ENCODE measurements at regions not wholly inside any gene's neighbourhood (a gene's known extent, or its start where the extent isn't known, plus 50 kb on each side); places are given as distances from the start of the nearest gene placed in this dataset.

DNA sequence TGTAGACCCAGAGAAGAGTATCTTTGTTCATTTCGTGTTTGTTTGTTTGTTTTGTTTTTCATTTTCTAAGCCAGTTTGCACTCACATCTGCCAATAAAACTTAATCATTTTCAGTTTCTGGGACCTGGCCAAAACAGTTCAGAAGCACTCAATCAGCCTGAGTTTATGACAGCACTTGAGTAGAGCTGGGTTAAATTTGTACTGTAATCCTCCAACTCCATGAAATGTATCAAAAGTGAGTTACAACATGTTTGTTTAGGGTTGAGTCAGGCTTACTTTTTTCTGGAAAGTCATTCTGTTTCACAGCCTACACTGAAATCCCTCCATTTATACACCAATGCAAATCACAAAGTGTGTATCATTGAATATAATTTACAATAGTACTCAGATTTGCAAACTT, 91.9 kb downstream of the ZWINT start:
- Histone ChIP-seq H3K9me3 (no peaks in the 10 kb centered on the region), H3K4me3 (no peak overlapping the region), H3K36me3 (ENCODE audit: insufficient read depth in 1 of 2, low read depth in 1 of 2) (no peaks in the 10 kb centered on the region), H3K4me1 (no peaks in the 10 kb centered on the region), H3K27ac (no peak overlapping the region), H3K27me3 (ENCODE audit: insufficient read depth in 3 of 3, low read length in 2 of 3) (no peaks in the 10 kb centered on the region)
- DNase-seq (no peak), ATAC-seq (no peak)
- WGBS, 3 donors: 44 to 57% (median 51%) methylated on average over 1 of the region's 1 CpG
- intact Hi-C loops (cut with DNase I): no loop called here
- no peak for TF ChIP-seq CTCF (IDR thresholded peaks at IDR 0.05)

- H3K27ac ChIP-seq: no peak overlapping the region
- no peaks in the 10 kb centered on the region for H3K27me3 ChIP-seq (ENCODE audit: insufficient read depth in 3 of 3, low read length in 2 of 3)
- no peaks in the 10 kb centered on the region for H3K4me1 ChIP-seq
- no peaks in the 10 kb centered on the region for H3K36me3 ChIP-seq (ENCODE audit: insufficient read depth in 1 of 2, low read depth in 1 of 2)
- ATAC-seq: no peak
- intact Hi-C loops (cut with DNase I): no loop called here
- no peak for DNase-seq
- TF ChIP-seq CTCF (IDR thresholded peaks at IDR 0.05): no peak
- H3K9me3 ChIP-seq: no peaks in the 10 kb centered on the region
- H3K4me3 ChIP-seq: no peak overlapping the region
- WGBS, 3 donors: 88 to 98% (median 93%) methylated on average over 1 of the region's 1 CpG
Measured at GRCh38 chr10:56266120-56266519, 94.9 kb downstream of the ZWINT start.

DNA sequence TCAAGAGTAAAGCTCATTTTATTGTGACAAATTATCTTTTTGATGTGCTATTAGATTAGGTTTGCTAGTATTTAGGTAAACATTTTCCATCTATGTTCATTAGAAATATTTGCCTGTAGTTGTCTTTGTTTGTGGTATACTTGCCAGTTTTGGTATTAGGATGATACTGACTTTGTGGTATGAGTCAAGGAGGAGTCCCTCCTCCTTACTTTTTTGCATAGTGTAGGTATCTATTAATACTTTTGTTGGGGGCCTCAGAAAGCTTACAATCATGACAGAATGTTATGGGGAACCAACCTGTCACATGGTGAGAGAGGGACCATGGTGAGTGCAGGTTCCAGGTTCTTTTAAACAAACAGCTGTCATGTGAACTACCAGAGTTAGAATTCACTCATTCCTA, 102.1 kb downstream of the ZWINT start:
- Histone ChIP-seq H3K4me3 (no peak overlapping the region), H3K27me3 (ENCODE audit: insufficient read depth in 3 of 3, low read length in 2 of 3) (no peaks in the 10 kb centered on the region), H3K4me1 (no peaks in the 10 kb centered on the region), H3K9me3 (no peaks in the 10 kb centered on the region), H3K36me3 (ENCODE audit: insufficient read depth in 1 of 2, low read depth in 1 of 2) (no peaks in the 10 kb centered on the region), H3K27ac (no peak overlapping the region)
- ATAC-seq (no peak), DNase-seq (no peak)
- intact Hi-C loops (cut with DNase I): no loop called here
- TF ChIP-seq CTCF (IDR thresholded peaks at IDR 0.05): no peak

GRCh38 chr10:56258378-56258777, 102.7 kb downstream of the ZWINT start:
- Histone ChIP-seq H3K27me3 (ENCODE audit: insufficient read depth in 3 of 3, low read length in 2 of 3) (no peaks in the 10 kb centered on the region), H3K4me1 (no peaks in the 10 kb centered on the region), H3K36me3 (ENCODE audit: insufficient read depth in 1 of 2, low read depth in 1 of 2) (no peaks in the 10 kb centered on the region), H3K9me3 (no peaks in the 10 kb centered on the region), H3K27ac (no peak overlapping the region), H3K4me3 (no peak overlapping the region)
- 56 to 57% (median 56%) methylated on average over 2 of the region's 2 CpGs for WGBS, 3 donors
- no peak for ATAC-seq
- no peak for TF ChIP-seq CTCF (IDR thresholded peaks at IDR 0.05)
- DNase-seq: no peak
- intact Hi-C loops (cut with DNase I): no loop called here

DNA sequence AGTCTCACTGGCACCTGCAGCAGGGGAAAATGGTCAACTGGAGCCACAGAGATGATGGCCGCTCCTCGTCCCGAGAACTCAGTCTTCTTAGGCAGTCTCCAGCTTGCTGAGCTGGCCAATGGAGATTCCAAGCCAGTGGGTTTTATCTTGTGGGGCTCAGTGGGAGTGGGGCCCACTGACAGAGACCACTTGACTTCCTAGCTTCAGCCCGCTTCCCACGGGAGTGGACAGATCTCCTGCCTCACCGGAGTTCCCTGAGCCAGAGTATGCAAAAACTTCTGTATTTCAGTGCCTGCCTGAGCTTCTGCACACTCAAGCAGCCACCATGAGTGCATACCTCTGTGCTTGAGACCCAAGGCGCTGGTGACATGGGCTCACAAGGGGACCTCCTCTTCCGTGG, 105.8 kb downstream of the ZWINT start:
- intact Hi-C loops (cut with DNase I): no loop called here
- Histone ChIP-seq H3K27ac (no peak overlapping the region), H3K27me3 (ENCODE audit: insufficient read depth in 3 of 3, low read length in 2 of 3) (no peaks in the 10 kb centered on the region), H3K36me3 (ENCODE audit: insufficient read depth in 1 of 2, low read depth in 1 of 2) (no peaks in the 10 kb centered on the region), H3K9me3 (no peaks in the 10 kb centered on the region), H3K4me3 (no peak overlapping the region), H3K4me1 (no peaks in the 10 kb centered on the region)
- no peak for ATAC-seq
- TF ChIP-seq CTCF (IDR thresholded peaks at IDR 0.05): no peak
- no peak for DNase-seq
- 83 to 85% (median 84%) methylated on average over 8 of the region's 8 CpGs for WGBS, 3 donors

Data from psoas muscle (tissue), 7 donors.